ENCODE measurements at regions not wholly inside any gene's neighbourhood (a gene's known extent, or its start where the extent isn't known, plus 50 kb on each side); places are given as distances from the start of the nearest gene placed in this dataset.
"Not testable (repeated sequence)": the region's sequence is repeated elsewhere in the genome, so short reads cannot be mapped to it uniquely, and the experiment has no call there.

DNA sequence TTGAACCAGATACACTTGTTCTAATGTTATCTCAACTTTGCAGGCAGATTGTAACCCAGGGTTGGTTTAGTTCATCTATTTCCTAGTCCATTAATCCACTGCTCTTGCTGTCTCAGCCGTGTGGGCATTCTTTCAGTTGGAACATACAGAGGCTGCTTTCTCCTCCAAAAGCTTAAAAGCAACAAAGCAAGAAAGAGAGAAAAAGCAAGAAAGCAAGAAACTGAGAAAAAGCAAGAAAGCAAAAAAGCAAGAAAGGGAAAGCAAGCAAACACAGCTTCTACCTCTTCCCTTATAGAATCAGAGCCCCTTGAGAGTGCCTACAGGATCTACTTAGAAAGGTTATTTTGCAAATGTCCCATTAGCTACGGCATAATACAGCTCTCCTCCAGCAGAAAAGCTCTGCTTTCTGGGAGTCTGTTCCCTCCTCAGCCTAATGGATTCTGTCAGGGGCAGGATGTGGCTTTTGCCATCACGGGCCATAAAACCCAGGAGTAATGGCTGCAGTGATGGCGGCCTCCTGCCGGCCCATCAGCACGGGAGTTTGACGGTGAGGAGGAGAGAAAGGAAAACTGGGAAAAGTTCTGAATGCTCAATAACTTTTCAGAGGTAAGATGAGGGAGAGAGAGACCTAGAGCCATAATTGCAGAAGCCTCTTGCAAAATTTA, 156.8 kb upstream of the JARID2 start:
- DNase-seq (ENCODE audit: low read depth in 2 of 2, low spot score in 1 of 2) = no peak

GRCh38 chr6:15089569-15090144, 156.2 kb upstream of the JARID2 start:
- no peak for DNase-seq (ENCODE audit: low read depth in 2 of 2, low spot score in 1 of 2)

DNA sequence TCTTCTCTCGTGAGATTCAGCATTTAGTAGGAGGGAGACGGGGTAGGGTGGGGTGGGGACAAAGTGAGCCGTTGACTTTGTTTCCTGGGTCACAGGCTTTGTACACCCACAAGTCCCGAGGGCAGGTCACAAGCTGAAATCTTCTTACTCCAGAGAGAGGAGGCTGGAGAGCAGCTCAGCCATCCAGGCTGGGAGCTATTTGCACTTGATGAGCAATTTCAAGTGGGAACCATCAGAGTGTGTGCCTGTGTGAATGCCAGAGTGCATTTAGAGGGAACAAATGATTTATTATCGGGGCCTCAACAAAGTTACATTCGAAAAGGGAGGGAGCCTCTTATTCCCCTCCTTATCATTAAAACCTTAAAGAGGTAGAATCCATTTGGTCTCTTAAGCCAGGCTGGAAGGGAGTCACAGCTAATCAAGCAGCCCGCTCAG, 155.7 kb upstream of the JARID2 start:
- no peak for DNase-seq (ENCODE audit: low read depth in 2 of 2, low spot score in 1 of 2)

DNA sequence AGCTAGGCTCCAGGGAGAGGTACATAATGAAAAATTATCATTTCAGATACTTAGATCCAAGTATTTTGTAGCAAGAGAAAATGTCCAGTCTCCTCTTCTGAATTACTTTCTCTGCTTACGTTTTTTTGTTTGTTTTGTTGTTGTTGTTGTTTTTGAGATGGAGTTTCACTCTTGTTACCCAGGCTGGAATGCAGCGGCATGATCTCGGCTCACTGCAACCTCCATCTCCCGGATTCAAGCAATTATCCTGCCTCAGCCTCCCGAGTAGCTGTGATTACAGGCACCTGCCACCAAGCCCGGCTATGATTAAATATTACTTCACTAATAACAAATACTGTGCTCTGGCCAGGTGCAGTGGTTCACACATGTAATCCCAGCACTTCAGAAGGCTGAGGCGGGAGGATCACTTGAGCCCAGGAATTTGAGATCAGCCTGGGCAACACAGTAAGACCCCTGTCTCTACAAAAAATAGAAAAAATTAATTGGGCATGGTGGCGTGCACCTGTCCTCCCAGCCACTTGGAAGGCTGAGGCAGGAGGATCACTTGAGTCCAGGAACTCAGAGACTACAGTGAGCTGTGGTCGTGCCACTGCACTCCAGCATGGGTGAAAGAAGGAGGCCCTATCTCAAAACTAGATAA, 155.0 kb upstream of the JARID2 start:
- no peak for DNase-seq (ENCODE audit: low read depth in 2 of 2, low spot score in 1 of 2)

DNA sequence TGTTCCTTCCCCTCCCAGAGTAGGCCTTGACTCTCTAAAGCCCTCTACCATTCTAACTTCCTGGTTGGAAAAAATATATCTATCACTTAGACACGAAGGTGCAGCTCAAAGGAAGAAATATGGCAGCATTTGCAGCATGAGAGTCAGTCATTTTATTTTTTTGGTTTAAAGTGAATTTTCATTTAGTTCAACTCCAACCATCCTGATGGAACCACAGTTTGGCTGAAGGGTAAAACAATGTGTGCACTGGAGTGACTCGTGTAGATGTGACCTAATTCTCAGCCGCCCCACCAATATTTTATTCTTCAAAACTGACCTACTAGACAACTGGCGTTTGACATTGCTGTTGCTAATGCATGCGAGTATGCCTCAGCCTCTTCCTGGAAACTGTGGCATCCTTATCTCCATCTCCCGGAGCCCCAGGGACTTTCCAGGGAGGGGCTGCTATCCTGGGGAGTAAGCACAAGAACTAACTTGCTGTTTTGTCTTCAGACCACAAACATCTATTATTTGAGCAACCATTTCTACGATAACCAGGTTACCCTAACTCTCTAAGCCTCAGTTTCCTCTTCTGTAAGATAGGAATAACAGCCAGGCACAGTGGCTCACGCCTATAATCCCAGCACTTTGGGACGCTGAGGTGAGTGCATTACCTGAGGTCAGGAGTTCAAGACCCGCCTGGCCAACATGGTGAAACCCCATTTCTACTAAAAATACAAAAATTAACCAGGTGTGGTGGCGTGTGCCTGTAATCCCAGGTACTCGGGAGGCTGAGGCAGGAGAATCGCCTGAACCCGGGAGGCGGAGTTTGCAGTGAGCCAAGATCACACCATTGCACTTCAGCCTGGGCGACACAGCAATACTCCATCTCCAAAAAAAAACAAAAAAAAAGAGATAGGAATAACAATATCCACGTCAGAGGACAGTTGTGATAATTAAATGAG, 148.7 kb upstream of the JARID2 start:
- no peak for DNase-seq (ENCODE audit: low read depth in 2 of 2, low spot score in 1 of 2)

DNA sequence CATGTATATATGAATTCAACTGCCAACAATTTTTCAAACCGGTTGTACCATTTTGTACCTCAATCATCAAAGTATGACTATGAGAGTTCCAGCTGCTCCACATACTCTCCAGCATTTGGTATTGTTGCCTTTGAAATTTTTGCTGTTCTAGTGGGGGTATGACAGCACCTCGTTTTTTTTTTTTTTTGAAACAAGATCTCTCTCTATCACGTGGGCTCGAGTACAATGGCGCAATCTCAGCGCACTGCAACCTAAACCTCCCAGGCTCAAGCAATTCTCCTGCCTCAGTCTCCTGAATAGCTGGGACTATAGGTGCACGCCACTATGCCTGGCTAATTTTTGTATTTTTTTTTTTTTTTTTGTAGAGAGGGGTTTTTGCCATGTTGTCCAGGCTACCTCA, 144.7 kb upstream of the JARID2 start:
- DNase-seq (ENCODE audit: low read depth in 2 of 2, low spot score in 1 of 2) = no peak

GRCh38 chr6:15102241-15102640, 143.6 kb upstream of the JARID2 start:
- DNase-seq (ENCODE audit: low read depth in 2 of 2, low spot score in 1 of 2) = no peak

GRCh38 chr6:15106958-15107643, 138.8 kb upstream of the JARID2 start:
- no peak for DNase-seq (ENCODE audit: low read depth in 2 of 2, low spot score in 1 of 2)

GRCh38 chr6:15107644-15108382, 138.1 kb upstream of the JARID2 start:
- DNase-seq (ENCODE audit: low read depth in 2 of 2, low spot score in 1 of 2) = no peak

DNA sequence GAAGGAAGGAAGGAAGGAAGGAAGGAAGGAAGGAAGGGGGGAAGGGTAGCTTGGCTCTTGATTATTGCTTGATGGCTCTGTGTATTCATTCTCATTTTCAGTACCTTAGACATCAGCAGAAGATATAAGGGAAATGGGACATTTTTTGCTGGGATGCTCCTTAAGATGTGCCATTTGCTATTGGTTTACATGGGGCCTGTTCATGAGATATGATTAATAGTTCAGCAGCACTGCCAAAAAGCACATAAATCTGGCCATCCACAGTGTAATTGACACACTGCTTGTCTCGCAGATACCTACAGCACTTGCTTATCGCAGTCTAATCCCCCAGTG, 137.5 kb upstream of the JARID2 start:
- no peak for DNase-seq (ENCODE audit: low read depth in 2 of 2, low spot score in 1 of 2)

- DNase-seq (ENCODE audit: low read depth in 2 of 2, low spot score in 1 of 2) = no peak
These were observed 136.4 kb upstream of the JARID2 start for GRCh38 chr6:15109338-15110090.

- DNase-seq (ENCODE audit: low read depth in 2 of 2, low spot score in 1 of 2) = no peak
These were observed 135.0 kb upstream of the JARID2 start for GRCh38 chr6:15110726-15111354.

DNA sequence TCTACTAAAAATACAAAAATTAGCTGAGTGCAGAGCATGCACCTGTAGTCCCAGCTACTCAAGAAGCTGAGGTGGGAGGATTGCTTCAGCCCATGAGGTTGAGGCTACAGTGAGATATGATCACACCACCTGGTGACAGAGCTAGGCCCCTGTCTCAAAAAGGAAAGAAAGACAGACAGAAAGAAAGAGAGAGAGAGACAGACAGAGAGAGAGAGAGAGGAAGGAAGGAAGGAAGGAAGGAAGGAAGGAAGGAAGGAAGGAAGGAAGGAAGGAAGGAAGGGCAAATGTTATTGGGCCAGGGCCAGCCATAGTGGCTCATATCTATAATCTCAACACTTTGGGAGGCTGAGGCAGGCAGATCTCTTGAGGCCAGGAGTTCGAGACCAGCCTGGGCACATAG, 134.3 kb upstream of the JARID2 start:
- DNase-seq (ENCODE audit: low read depth in 2 of 2, low spot score in 1 of 2) = not testable (repeated sequence)

DNA sequence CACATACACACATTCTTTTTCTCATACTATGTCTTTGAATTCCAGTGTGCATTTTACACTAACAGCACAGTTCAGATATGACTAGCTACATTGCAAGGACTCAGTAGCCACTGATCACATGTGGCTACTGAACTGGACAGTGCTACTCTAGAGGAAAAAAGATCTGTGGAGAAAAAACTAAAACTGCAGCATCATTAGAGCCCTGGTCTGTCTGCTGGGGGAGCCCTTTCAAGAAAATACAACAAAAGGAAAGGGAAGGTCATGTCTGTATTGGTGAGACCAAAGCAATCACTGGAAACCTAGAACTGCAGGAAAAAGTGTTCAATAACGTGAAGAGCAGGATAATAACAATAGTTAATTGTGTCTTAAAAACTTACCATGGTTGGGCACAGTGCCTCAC, 132.3 kb upstream of the JARID2 start:
- DNase-seq (ENCODE audit: low read depth in 2 of 2, low spot score in 1 of 2) = no peak

DNA sequence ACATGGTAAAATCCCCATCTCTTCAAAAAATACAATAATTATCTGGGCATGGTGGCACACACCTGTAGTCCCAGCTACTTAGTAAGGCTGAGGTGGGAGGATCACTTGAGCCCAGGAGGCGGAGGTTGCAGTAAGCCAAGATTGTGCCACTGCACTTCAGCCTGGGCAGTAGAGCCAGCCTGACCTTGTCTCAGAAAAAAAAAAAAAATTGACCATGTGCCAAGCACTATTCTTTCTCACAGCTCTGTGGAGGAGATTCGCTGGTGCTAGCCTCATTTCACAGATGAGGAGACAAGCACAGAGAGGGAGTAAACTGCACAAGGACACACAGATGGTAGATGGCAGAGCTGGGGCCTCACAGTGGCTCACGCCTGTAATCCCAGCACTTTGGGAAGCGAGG, 131.8 kb upstream of the JARID2 start:
- DNase-seq (ENCODE audit: low read depth in 2 of 2, low spot score in 1 of 2) = no peak

- no peak for DNase-seq (ENCODE audit: low read depth in 2 of 2, low spot score in 1 of 2)
These were observed 129.0 kb upstream of the JARID2 start for GRCh38 chr6:15116889-15117288.

- DNase-seq (ENCODE audit: low read depth in 2 of 2, low spot score in 1 of 2) = no peak
These were observed 124.4 kb upstream of the JARID2 start for GRCh38 chr6:15121443-15121842.

GRCh38 chr6:15121977-15122550, 123.8 kb upstream of the JARID2 start:
- DNase-seq (ENCODE audit: low read depth in 2 of 2, low spot score in 1 of 2) = no peak

DNA sequence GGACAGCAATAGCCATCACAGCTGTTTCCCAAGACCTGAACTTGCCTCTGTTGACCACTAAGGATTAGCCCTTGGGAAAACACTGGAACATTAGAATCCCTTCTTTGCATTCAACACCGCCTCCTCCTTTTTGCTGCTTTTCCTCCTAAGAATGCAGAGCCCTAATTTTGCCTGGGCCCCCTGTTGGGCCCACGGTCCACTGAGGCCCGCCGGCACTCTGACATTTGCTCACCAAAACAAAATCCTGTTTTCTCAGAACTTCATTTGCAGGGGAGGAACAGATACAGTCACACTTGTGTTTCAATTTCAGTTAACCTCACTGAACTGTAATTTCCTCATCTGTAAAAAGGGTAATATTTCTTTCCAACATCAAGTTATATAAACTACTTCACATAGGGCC, 116.0 kb upstream of the JARID2 start:
- DNase-seq (ENCODE audit: low read depth in 2 of 2, low spot score in 1 of 2) = no peak

All from stimulated activated CD8-positive, alpha-beta memory T cell treated with anti-CD3 and anti-CD28 coated beads, Interleukin-4, amount 100 ng/mL, for 4 hours (primary cell).